Tibial nerve (tissue), 4 donors: ENCODE measurements at regions not wholly inside any gene's neighbourhood (a gene's known extent, or its start where the extent isn't known, plus 50 kb on each side); places are given as distances from the start of the nearest gene placed in this dataset.

Experiments used
- DNase-seq, 2 donors: peaks; one replicate each; pipeline ENCODE4 v3.0.0-alpha.2; 2019; ENCODE audit warnings: low spot score in 2 of 2
- H3K27ac ChIP-seq, 4 donors: fragments of 200-600 bp; sonication (generic) in 3 of 4; one replicate each; pipeline ENCODE4 v1.5.1; 2017 to 2019; ENCODE audit warnings: mild to moderate bottlenecking in 1 of 4
- H3K27me3 ChIP-seq, 2 donors: fragments of 200-600 bp; sonication (generic) in 1 of 2; one replicate each; pipeline versions ENCODE4 v1.5.1 to v1.6.0; 2017 to 2019
- H3K36me3 ChIP-seq, 3 donors: fragments of 200-600 bp; sonication (generic); one replicate each; pipeline ENCODE4 v1.5.1; 2018 to 2019
- H3K4me1 ChIP-seq, 4 donors: fragments of 200-600 bp; sonication (generic) in 3 of 4; one replicate each; pipeline ENCODE4 v1.5.1; 2017 to 2019
- H3K4me3 ChIP-seq, 4 donors: fragments of 200-600 bp; sonication (generic) in 3 of 4; one replicate each; pipeline ENCODE4 v1.5.1; 2017 to 2019; ENCODE audit warnings: mild to moderate bottlenecking in 1 of 4, moderate library complexity in 1 of 4
- H3K9me3 ChIP-seq, 4 donors: fragments of 200-600 bp; sonication (generic) in 3 of 4; one replicate each; pipeline ENCODE4 v1.5.1; 2017 to 2019
- CTCF ChIP-seq, 5 experiments: fragments of 200-600 bp in 3 of 5; fragments of 450-650 bp in 2 of 5; sonication (generic) in 3 of 5; IDR thresholded peaks; one replicate each; pipeline ENCODE4 v1.5.1; 2016 to 2019; ENCODE audit warnings: antibody characterized with exemption in 5 of 5, mild to moderate bottlenecking in 3 of 5, moderate library complexity in 2 of 5
- EP300 ChIP-seq, 2 donors: sonication (generic); formaldehyde crosslinking; IDR thresholded peaks; one replicate each; pipeline ENCODE4 v1.6.1; 2017; ENCODE audit warnings: antibody characterized with exemption in 2 of 2, mild to moderate bottlenecking in 1 of 2
- POLR2A ChIP-seq, 2 donors: fragments of 450-650 bp; IDR thresholded peaks; one replicate each; pipeline ENCODE4 v1.6.1; 2017; ENCODE audit warnings: antibody characterized with exemption in 2 of 2, mild to moderate bottlenecking in 2 of 2, moderate library complexity in 2 of 2
- WGBS, 2 donors: methylation state at CpG; one replicate each; pipeline ENCODE4 v1.1.5; 2018; 5-methylcytosine and 5-hydroxymethylcytosine counted together

DNA sequence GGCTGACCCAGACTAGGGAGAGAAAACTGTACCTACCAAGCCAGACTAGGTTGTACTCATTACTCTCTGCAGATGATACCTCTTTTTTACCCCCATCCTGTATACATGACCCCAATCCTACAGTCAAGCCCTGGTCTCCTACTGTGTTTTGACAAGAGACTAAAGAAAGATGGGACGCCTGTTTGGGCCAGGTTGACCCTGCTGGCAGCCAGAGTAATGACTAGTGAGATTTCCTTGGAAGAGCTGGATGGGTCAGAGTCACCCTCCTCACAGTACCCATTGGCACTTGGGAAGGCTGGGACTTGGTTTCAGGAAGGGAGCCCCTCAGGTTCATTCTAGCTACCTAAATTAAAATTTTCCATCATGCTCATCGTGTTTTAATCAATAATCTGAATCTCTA, 89.7 kb upstream of the NR4A3 start:
- peak overlapping the region in 1 of 4 donors; percentile 1 for H3K27ac ChIP-seq
- no peak for DNase-seq
- no peaks in the 10 kb centered on the region for H3K27me3 ChIP-seq
- H3K4me1 ChIP-seq: peaks cover 0 to 10% (median 0%) of the 10 kb centered on the region in 4 donors
- H3K9me3 ChIP-seq: no peaks in the 10 kb centered on the region
- 80 to 86% methylated on average over 2 of the region's 2 CpGs for WGBS, 2 donors
- no peak for TF ChIP-seq CTCF (IDR thresholded peaks at IDR 0.05)
- TF ChIP-seq EP300 (IDR thresholded peaks at IDR 0.05): no peak
- TF ChIP-seq POLR2A (IDR thresholded peaks at IDR 0.05): no peak
- H3K36me3 ChIP-seq: no peaks in the 10 kb centered on the region
- H3K4me3 ChIP-seq: no peak overlapping the region

- WGBS, 2 donors: 16 to 26% methylated on average over 5 of the region's 5 CpGs
These were observed 89.0 kb upstream of the NR4A3 start for GRCh38 chr9:99732715-99733114.

GRCh38 chr9:99735041-99735440, 86.6 kb upstream of the NR4A3 start:
- Histone ChIP-seq H3K9me3 (no peaks in the 10 kb centered on the region), H3K27me3 (no peaks in the 10 kb centered on the region), H3K36me3 (no peaks in the 10 kb centered on the region), H3K27ac (no peak overlapping the region), H3K4me1 (peaks cover 0 to 10% (median 0%) of the 10 kb centered on the region in 4 donors), H3K4me3 (no peak overlapping the region)
- 88 to 90% methylated on average over 2 of the region's 2 CpGs for WGBS, 2 donors
- DNase-seq: no peak
- no peak for TF ChIP-seq POLR2A (IDR thresholded peaks at IDR 0.05)
- TF ChIP-seq CTCF (IDR thresholded peaks at IDR 0.05): no peak
- TF ChIP-seq EP300 (IDR thresholded peaks at IDR 0.05): no peak

More at GRCh38 chr9:99732715-99733114, 89.0 kb upstream of the NR4A3 start:
- Histone ChIP-seq H3K4me1 (peaks cover 0 to 10% (median 0%) of the 10 kb centered on the region in 4 donors), H3K27me3 (no peaks in the 10 kb centered on the region), H3K9me3 (no peaks in the 10 kb centered on the region), H3K36me3 (no peaks in the 10 kb centered on the region), H3K27ac (peak overlapping the region in 2 of 4 donors; percentile 1 to 43), H3K4me3 (no peak overlapping the region)
- no peak for DNase-seq
- TF ChIP-seq POLR2A (IDR thresholded peaks at IDR 0.05) (no peak), EP300 (IDR thresholded peaks at IDR 0.05) (peak in 1 of 2 donors; percentile 50)

DNA sequence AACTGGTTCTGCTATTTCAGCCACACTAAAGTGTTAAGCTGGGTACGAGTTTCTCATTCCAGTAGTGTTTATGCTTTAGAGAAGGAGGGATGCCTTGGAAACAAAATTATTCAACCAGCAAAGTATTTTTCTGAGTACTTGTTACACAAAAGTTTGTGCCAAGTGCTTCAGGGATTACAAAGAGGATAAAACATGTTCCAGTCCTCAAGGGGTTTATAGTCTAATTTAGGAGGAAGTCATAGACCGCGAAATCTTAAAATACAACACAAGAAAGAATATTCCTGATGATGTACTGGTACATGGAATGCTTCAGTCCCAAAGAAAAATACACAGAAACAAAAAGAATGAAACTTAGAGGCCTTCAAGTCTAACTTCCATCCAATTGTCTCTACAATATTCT, 85.4 kb upstream of the NR4A3 start:
- no peak for TF ChIP-seq CTCF (IDR thresholded peaks at IDR 0.05)
- no peak for TF ChIP-seq EP300 (IDR thresholded peaks at IDR 0.05)
- TF ChIP-seq POLR2A (IDR thresholded peaks at IDR 0.05): no peak
- peaks cover 0 to 10% (median 0%) of the 10 kb centered on the region in 4 donors for H3K4me1 ChIP-seq
- H3K27ac ChIP-seq: no peak overlapping the region
- no peaks in the 10 kb centered on the region for H3K36me3 ChIP-seq
- DNase-seq: no peak
- WGBS, 2 donors: 68 to 70% methylated on average over 3 of the region's 3 CpGs
- H3K9me3 ChIP-seq: no peaks in the 10 kb centered on the region
- H3K4me3 ChIP-seq: no peak overlapping the region
- H3K27me3 ChIP-seq: no peaks in the 10 kb centered on the region

DNA sequence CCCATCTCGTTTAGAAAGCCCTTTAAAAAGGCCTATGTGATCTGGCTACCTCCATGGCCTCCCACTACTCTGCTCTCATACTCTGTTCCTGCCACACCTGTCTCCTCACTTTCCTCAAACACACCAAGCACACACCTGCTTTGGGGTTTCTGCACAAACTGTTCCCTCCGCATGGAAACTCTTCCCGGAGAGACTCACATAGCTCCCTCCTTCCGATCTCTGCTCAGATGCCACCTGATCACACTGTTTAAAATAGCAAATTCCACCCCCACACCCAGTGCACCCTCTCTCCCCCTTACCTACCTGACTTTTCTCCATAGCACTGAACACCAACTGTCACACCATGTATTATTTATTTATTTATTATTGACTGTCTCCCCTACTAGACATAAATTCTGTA, 84.0 kb upstream of the NR4A3 start:
- H3K4me3 ChIP-seq: no peak overlapping the region
- WGBS, 2 donors: 89 to 91% methylated on average over 4 of the region's 4 CpGs
- TF ChIP-seq CTCF (IDR thresholded peaks at IDR 0.05) (no peak), POLR2A (IDR thresholded peaks at IDR 0.05) (no peak), EP300 (IDR thresholded peaks at IDR 0.05) (no peak)

GRCh38 chr9:99743006-99743405, 78.7 kb upstream of the NR4A3 start:
- TF ChIP-seq POLR2A (IDR thresholded peaks at IDR 0.05) (no peak), EP300 (IDR thresholded peaks at IDR 0.05) (no peak), CTCF (IDR thresholded peaks at IDR 0.05) (no peak)
- no peak overlapping the region for H3K4me3 ChIP-seq
- DNase-seq: no peak
- WGBS, 2 donors: 77% methylated on average over 2 of the region's 2 CpGs
- no peaks in the 10 kb centered on the region for H3K36me3 ChIP-seq
- H3K9me3 ChIP-seq: no peaks in the 10 kb centered on the region
- no peaks in the 10 kb centered on the region for H3K27me3 ChIP-seq
- no peak overlapping the region for H3K27ac ChIP-seq
- no peaks in the 10 kb centered on the region for H3K4me1 ChIP-seq

More for the DNA sequence above, 84.0 kb upstream of the NR4A3 start:
- Histone ChIP-seq H3K27me3 (no peaks in the 10 kb centered on the region), H3K36me3 (no peaks in the 10 kb centered on the region), H3K4me1 (peaks cover 0 to 8% (median 0%) of the 10 kb centered on the region in 4 donors), H3K9me3 (no peaks in the 10 kb centered on the region), H3K27ac (no peak overlapping the region)
- no peak for DNase-seq
